HG02973 (cell line): ENCODE measurements at regions not wholly inside any gene's neighbourhood (a gene's known extent, or its start where the extent isn't known, plus 50 kb on each side); places are given as distances from the start of the nearest gene placed in this dataset.
"Not testable (repeated sequence)": the region's sequence is repeated elsewhere in the genome, so short reads cannot be mapped to it uniquely, and the experiment has no call there.

Experiments used
- ATAC-seq: cut with Tn5 transposase; IDR thresholded peaks from one replicate; pipeline ENCODE4 v1.9.1; 2021; ENCODE audit warnings: moderate library complexity; ENCODE audit not compliant: unreplicated experiment

DNA sequence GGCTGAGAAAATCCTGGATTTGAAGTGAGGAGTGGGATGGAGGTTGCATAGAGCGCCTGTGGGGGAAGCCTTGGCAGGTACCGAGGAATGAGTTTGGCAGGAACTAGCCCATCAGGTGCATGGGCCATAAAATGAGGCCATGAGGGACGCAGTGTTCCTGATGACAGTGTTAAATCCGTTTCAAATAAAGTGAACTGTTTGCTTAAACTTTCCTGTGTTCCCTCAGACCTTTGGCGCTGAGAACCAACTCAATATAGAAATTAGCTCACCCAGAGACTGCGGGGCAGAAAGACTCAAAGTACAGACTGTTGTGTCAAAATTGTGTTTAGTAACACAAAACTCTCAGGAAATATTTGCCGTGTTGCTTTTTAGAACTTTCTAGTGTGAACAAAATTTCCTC lies 250.0 kb upstream of the NR3C2 start:
- no peak for ATAC-seq

DNA sequence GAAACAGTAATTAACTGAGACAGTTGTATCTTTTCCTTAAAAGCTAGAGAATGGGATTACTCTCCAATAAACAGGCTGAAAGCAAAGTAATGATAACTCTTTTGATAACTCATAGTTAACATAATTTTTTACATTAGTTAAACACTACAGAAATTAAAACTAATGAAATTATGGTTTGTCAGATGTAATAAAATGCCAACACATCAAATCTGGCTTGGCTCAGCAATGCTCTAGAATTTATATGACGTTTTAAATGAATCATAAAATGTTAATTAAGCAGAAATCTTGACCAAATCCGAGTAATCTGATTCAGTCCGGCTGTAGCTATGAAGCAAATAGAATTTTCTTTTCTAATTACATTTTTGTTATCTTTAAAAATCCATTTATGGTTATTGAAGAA lies 244.2 kb upstream of the NR3C2 start:
- no peak for ATAC-seq

DNA sequence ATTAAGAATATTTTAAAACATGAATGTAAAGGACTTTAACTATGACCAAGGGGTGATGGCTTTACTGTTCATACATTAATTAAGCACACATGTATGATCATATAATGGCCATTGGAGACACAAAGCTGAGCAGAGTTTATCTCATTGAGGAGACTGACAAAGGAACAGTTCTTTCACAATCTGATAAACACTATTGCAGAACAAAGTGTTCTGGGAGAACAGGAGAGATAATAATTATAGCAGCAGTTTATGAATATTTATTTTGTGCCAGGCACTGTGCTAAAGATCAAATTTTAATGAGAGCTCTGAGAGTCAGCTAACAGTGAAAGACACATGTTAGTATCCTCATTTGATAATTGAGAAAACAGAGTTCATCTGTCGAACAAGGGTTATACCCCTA lies 242.4 kb upstream of the NR3C2 start:
- no peak for ATAC-seq

DNA sequence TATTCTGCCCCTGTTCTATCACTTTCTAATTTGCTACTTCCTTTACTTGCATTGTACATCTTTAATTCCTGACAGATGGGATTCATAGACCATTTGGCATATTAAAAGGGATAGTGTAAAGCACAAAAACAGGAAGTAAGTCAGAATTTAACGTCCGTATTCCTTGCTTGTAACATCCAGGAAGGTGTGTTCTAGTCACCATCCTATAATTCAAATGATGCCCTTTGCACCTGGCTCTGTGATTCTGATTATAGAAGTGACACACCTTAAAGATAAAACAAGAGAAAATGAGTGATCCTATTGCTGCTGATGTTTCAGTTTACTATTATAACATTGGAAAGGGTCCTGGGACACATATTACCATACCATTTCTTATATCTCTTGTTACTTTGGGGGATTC lies 238.7 kb upstream of the NR3C2 start:
- ATAC-seq: no peak

DNA sequence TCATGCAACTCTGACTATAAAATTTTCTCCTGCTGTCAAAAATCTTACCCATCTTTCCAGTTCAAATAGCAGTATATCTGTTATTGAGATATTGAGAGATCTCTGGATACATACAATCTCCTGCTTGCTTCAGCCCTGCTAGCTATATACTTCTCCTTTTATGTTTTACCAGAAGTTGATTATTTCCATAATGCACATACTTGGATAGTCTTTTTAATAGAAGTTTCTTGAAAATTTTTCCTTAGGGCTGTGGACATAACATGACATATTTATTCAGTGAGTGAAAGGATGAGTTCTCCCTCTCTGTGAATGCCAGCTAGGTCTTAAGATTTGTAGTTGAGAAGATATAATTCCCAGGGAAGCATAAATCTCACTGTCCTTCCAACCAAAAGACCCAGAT lies 234.1 kb upstream of the NR3C2 start:
- ATAC-seq: no peak

DNA sequence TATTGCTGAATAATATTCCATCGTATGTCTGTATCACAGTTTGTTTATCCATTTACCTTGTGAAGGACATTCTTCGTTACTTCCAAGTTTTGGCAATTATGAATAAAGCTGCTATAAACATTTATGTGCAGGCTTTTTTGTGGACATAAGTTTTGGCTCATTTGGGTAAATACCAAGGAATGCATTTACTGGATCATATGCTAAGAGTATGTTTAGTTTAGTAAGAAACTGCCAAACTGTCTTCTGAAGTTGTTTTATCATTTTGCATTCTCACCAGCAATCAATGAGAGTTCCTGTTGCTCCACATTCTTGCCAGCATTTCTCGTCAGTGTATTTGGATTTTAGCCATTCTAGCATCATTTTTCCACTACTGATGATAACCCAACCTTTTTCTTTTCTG lies 232.7 kb upstream of the NR3C2 start:
- ATAC-seq: no peak

DNA sequence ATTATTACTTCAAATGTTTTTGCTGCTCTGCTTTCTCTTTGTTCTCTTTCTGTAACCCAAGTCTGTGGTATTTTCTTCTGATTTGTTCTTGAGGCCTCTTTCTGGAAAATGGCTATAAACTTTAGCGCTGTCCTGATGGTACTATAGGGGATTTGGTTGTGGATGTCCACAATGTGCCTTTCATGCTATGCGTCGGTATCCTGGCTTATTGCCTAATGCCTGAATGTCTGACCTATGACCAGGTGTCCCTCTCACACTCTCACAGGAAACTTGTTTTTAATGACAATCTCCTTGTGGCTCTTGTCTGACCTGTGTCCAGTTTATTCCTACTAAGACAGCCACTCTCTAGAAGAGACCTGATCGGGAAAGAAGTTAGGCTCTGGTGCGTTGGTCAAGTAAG lies 222.4 kb upstream of the NR3C2 start:
- no peak for ATAC-seq

DNA sequence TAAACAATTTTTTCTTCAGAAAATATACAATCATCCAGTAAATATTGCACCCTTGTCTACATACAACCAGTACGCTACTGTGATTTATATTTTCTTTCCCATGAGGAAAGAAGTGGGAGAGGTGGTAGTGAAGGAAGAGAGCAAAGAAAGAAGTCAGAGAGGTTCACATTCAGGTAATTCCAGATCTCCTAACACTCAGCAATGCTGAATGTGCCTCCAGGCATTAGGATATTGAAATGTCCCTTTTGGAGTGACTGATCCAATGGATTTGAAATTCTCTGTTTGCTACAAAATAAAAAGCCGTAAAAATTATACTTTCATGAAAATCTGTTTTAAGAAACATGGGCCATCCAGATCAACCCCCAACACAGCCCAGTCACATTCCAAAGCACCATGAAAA lies 211.9 kb upstream of the NR3C2 start:
- ATAC-seq: no peak

DNA sequence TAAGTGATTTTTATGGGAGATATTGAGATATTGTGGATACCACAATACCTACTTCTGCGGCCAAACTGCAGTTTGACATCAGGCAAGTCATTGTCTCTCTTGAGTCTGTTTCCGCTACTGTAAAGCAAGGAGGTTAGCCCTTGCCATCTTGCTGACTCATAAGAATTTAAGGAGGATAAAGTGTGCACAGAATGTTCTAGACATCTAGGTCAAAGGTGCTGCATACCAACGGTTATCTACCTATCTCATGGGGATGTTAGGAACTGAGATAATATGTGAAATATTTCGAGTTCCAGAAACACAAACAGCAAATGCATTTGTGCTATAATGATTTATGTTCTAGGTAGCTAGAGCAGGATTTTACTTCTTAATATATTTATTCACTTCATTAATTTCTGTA lies 211.5 kb upstream of the NR3C2 start:
- no peak for ATAC-seq

DNA sequence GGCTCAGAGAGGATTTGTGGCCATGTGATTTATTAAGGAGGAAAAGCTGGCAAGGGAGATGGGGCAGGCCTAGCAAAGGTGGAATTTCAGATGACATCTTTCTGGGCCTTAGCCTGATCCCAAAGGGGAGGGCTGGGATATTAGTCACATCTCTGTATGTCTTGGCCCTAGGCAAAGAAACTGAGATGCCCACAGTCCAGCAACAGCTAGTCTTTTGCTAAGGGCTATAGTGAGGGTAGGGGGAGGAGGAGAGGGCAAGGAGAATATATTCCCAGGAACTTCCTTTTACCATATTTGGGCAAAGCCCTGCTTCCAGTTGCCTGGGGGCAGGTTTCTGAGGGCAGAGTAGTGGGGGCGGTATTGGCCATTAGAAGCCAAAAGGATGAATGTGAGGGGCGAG lies 209.8 kb upstream of the NR3C2 start:
- no peak for ATAC-seq

DNA sequence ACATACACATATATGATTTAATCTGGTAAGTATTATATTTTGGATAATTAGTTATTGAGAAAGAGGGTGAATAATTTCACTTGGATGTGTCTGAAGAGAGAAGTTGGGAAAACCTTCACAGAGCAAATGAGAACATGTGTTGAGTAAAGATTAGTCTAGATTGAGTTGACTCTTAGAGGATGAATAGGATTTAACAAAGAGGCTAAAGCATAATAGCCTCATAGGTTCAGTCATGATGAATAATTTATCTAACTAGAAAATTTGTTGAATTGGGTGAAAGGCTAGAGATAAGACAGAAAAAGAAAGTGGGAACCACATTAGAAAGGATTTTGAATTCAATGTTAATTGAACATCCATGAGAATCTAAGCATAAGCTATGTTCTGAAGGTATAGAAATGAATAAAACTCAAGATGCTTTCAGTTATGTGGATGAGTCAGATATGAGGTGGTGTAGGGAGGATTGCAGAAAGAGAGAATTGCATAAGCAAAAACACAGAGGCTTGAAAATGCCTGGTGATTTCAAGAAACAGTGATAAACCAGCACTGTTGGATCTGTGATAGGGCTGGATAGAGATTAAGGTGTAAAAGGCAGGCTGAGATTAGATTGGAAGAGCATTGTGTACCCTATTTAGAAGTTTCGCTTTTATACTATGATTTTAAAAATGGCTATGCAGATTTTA lies 207.6 kb upstream of the NR3C2 start:
- no peak for ATAC-seq

DNA sequence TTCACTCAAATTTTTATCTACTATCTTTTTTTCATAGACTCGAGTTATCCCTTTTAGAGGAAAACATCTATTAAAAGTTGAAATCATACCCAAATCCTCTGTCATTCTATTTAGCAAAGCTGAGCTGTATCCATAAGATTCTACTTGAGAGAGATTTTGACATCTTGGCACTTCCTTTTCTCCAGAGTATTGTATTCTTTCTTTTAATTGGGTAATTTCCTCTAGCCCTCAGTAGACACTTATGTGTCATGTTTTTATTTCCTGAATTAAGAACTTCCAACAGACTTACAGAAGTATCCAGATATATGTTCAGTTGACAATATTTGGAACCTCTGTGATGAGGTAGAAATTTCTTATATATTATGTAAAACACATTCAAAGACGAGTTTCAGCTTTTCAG lies 201.6 kb upstream of the NR3C2 start:
- ATAC-seq: no peak

DNA sequence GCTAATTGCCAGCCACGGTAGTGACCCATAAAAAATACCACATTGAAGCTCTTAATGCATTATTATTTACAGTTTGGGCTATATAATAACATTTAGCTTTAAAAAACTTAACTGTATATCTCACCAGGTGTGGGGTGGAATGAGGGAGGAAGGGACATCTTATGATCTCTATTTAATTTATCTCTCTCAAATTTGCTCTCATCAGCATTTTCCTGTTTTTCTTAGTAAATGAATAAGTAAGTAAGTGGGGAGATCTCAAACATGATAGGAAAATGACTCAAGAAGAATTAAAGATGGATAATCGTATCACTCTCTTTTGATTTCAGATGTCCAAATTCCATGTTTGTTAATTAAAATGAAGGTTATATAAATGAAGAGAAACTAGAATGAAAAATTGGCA lies 200.7 kb upstream of the NR3C2 start:
- ATAC-seq: no peak

DNA sequence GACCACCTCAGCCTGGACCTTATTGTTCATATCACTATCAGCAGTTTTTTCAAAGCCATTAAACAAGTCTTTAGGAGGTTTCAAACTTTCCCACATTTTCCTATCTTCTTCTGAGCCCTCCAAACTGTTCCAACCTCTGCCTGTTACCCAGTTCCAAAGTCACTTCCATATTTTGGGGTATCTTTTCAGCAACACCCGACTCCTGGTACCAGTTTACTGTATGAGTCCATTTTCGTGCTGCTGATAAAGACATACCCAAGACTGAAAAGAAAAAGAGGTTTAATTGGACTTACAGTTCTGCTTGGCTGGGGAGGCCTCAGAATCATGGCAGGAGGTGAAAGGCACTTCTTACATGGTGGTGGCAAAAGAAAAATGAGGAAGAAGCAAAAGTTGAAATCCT lies 195.9 kb upstream of the NR3C2 start:
- not testable (repeated sequence) for ATAC-seq

DNA sequence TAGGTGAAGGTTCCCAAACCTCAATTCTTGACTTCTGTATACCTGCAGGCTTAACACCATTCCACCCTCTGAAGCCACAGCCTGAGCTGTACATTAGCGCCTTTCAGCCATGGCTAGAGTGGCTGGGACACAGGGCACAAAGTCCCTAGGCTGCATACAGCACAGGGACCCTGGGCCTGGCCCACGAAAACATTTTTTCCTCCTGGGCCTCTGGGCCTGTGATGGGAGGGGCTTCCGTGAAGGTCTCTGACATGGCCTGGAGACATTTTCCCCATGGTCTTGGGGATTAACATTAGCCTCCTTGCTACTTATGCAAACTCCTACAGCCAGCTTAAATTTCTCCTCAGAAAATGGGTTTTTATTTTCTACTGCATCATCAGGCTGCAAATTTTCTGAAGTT lies 195.2 kb upstream of the NR3C2 start:
- ATAC-seq: not testable (repeated sequence)

DNA sequence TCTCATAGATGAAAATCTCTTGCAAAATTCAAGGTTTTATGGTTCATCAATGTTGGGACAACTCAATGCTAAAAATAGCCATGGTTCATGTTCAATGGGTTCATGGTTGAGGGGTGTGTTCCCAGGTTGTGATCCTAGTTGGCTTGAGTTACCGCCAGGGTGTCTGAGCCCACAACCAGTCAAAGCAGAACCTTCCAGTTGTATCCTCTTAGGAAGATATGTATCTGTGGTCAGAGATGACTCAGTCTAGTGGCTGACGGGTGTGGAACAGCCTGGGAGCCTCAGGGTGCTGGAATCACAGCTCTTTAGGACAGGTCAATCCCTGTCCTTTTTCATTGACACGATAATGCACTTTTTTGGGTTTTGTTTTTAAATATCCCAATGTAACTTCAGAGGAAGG lies 192.3 kb upstream of the NR3C2 start:
- no peak for ATAC-seq

DNA sequence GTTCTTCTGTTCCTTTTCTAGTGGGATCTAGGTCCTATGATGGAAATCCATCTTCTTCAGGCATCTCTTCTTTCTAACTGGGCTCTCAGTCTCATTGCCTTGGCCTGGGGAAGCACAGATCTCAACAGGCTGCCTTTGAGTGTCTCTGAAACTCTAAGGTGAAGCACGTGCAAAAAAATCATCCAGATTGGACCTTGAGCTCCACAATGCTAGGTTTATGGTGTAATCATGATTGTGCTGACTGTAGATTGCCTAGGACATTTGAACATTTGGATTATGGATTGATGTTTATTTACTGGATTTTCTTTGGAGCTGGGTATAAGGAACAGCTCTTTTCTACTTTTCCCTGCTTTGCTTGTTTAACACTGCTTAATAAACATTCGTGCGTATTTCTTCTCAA lies 191.5 kb upstream of the NR3C2 start:
- ATAC-seq: no peak

DNA sequence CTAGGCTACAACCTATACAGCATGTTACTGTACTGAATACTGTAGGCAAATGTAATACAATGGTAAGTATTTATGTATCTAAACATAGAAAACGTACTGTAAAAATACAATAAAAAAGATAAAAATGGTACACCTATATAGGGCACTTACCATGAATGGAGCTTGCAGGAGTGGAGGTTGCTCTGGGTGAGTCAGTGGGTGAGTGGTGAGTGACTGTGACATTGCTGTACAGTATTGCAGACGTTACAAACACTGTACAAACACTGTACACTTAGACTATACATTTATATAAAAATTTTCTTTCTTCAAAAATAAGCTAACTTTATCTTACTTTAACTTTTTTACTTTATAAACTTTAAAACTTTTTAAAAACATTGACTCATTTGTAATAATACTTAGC lies 190.3 kb upstream of the NR3C2 start:
- ATAC-seq: no peak

DNA sequence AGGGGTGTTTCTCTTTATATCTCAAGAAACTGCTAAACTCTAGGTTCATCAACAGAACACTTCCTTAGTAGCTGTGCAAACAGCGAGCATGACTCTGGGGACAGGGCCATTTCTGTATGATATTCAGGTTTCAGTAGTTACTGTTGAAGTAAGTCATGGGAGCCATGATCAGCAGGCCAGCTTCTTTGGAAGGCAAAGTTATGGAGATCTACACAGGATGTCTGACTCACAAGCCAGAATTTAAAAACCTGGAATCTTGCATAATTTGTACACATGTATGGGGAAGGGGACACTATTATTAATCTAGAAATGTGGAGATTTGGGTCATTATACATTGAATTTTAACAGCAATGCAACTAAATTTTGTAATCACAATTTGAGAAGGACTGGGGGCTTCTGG lies 187.8 kb upstream of the NR3C2 start:
- ATAC-seq: no peak

DNA sequence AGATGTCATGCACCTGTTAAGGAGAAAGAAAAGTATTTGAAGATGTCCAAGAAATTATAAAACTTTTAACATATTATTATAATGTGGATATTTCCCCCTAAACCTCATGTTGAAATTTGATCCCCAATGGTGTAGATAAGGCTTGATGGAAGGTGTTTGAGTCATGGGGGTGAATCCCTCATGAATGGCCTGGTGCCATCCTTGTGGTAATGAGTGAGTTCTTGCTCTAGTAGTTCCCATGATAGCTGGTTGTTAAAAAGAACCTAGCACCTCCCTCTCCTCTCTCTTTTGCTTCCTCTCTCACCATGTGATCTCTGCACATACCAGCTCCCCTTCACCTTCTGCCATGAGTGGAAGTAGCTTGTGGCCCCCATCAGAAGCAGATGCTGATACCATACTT lies 176.6 kb upstream of the NR3C2 start:
- ATAC-seq: no peak

DNA sequence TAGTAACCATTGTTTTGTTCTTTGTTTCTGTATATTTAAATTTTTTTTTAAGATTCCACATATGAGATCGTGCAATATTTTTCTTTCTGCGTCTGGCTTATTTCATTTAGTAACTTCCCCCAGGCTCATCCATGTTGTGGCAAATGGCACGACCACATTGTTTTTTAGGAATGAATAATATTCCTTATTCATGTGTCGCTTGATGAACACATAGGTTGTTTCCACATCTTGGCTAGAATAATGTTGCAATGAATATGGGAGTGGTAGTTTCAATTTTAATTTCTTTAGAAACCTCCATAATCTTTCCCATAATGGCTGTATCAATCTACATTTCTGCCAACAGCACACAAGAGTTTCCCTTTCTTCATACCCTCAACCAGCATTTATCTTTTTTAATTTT lies 166.8 kb upstream of the NR3C2 start:
- ATAC-seq: no peak

DNA sequence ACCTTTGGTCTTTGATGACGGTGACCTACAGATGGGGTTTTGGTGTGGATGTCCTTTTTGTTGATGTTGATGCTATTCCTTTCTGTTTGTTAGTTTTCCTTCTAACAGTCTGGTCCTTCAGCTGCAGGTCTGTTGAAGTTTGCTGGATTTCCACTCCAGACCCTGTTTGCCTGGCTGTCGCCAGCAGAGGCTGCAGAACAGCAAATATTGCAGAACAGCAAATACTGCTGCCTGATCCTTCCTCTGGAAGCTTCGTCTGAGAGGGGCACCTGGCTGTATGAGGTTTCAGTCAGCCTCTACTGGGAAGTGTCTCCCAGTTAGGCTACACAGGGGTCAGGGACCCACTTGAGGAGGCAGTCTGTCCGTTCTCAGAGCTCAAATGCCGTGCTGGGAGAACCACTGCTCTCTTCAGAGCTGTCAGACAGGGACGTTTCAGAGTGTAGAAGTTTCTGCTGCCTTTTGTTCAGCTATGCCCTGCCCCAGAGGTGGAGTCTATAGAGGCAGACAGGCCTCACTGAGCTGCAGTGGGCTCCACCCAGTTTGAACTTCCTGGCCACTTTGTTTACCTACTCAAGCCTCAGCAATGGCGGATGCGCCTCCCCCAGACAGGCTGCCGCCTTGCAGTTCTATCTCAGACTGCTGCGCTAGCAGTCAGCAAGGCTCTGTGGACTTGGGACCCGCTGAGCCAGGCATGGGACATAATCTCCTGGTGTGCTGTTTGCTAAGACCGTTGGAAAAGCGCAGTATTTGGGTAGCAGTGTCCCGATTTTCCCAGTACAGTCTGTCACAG lies 156.4 kb upstream of the NR3C2 start:
- not testable (repeated sequence) for ATAC-seq

DNA sequence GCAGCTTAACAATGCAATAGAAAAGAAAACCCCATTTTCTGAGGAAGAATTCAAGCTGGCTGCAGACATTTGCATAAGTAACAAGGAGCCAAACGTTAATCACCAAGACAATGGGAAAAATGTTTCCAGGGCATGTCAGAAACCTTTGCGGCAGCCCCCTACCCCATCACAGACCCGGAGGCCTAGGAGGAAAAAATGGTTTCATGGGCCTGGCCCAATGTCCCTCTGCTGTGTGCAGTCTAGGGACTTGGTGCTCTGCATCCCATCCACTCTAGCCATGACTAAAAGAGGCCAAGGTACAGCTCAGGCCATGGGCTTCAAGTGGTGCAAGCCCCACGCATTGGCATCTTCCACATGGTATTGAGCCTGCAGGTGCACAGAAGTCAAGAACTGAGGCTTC lies 147.0 kb upstream of the NR3C2 start:
- ATAC-seq: no peak
